HL-60 (cell line): ENCODE measurements at regions not wholly inside any gene's neighbourhood (a gene's known extent, or its start where the extent isn't known, plus 50 kb on each side); places are given as distances from the start of the nearest gene placed in this dataset.
A peak's percentile ranks its signal among the peaks of the same experiment; 100 is the strongest.

Experiments used
- DNase-seq, 2 experiments: peaks; one replicate each; pipeline ENCODE4 v3.0.0-alpha.2; 2010 to 2020; ENCODE audit warnings: low read depth in 1 of 2, low spot score in 1 of 2
- H3K27ac ChIP-seq: fragments of 250-450 bp; sonication (Bioruptor Pico); replicated peaks from 2 replicates; pipeline ENCODE4 v1.5.1; 2020; ENCODE audit warnings: mild to moderate bottlenecking, moderate library complexity
- H3K27me3 ChIP-seq: fragments of 250-450 bp; sonication (Bioruptor Pico); 2 replicates; pipeline ENCODE4 v1.5.1; 2021; ENCODE audit warnings: mild to moderate bottlenecking, moderate library complexity; ENCODE audit not compliant: insufficient read depth, poor library complexity, severe bottlenecking
- H3K4me3 ChIP-seq: replicated peaks from 2 replicates; pipeline ENCODE4 v1.5.1; 2011; ENCODE audit warnings: mild to moderate bottlenecking, control low read depth, low read length; ENCODE audit not compliant: insufficient read depth
- GABPA ChIP-seq: IDR thresholded peaks from 2 replicates; pipeline ENCODE4 v1.6.1; 2012; ENCODE audit warnings: low read depth
- POLR2AphosphoS5 ChIP-seq: IDR thresholded peaks from 2 replicates; pipeline ENCODE4 v1.6.1; 2012; ENCODE audit warnings: low read depth
- SPI1 ChIP-seq: IDR thresholded peaks from 2 replicates; pipeline ENCODE4 v1.6.1; 2012; ENCODE audit warnings: low read depth, mild to moderate bottlenecking, borderline replicate concordance
- TF ChIP-seq, protein P1 (sequence below): IDR thresholded peaks from 2 replicates; pipeline ENCODE4 v1.6.1; 2012; ENCODE audit warnings: low read depth; ENCODE audit not compliant: insufficient replicate concordance
- TF ChIP-seq, protein P2 (sequence below): IDR thresholded peaks from one replicate; pipeline ENCODE4 v1.5.1; 2011; ENCODE audit warnings: low read length, control low read depth, inconsistent platforms; ENCODE audit not compliant: insufficient read depth

DNA sequence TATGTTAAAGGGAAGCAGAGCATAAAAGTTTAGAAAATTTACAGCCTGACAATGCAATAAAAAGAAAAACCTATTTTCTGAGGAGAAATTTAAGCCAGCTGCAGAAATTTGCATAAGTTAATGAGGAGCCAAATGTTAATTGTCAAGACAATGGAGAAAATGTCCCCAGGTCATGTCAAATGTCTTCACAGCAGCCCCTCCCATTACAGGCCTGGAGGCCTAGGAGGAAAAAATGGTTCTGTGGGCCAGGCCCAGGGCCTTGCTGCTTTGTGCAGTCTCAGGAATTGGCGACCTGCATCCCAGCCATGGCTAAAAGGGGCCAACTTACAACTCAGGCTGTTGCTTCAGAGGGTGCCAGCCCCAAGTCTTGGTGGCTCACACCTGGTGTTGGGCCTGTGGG, 275.4 kb upstream of the RPS6KA3 start:
- Histone ChIP-seq H3K27me3 (no peaks in the 10 kb centered on the region), H3K4me3 (no peak overlapping the region), H3K27ac (no peak overlapping the region)
- TF ChIP-seq POLR2AphosphoS5: no peak
- DNase-seq: no peak

DNA sequence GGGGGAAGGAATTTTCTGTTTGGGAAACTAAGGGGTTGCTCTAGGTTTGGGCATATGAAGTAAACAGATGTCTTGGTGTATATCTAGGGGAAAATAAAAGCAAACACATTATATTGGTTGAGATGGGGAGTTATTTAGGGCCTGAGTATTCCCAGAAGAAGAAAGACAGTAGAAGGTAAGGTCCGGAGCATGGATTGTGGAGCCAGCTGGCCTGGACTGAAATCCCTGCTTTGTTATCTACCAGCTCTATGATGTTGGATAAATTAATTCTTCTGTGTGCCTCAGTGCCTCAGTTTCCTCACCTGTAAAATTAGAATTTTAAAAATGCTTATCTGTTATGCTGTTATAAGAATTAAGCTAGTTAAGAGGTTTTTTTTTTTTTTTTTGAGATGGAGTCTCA, 272.3 kb upstream of the RPS6KA3 start:
- Histone ChIP-seq H3K27ac (no peak overlapping the region), H3K4me3 (no peak overlapping the region), H3K27me3 (no peaks in the 10 kb centered on the region)
- TF ChIP-seq, protein P1, sequence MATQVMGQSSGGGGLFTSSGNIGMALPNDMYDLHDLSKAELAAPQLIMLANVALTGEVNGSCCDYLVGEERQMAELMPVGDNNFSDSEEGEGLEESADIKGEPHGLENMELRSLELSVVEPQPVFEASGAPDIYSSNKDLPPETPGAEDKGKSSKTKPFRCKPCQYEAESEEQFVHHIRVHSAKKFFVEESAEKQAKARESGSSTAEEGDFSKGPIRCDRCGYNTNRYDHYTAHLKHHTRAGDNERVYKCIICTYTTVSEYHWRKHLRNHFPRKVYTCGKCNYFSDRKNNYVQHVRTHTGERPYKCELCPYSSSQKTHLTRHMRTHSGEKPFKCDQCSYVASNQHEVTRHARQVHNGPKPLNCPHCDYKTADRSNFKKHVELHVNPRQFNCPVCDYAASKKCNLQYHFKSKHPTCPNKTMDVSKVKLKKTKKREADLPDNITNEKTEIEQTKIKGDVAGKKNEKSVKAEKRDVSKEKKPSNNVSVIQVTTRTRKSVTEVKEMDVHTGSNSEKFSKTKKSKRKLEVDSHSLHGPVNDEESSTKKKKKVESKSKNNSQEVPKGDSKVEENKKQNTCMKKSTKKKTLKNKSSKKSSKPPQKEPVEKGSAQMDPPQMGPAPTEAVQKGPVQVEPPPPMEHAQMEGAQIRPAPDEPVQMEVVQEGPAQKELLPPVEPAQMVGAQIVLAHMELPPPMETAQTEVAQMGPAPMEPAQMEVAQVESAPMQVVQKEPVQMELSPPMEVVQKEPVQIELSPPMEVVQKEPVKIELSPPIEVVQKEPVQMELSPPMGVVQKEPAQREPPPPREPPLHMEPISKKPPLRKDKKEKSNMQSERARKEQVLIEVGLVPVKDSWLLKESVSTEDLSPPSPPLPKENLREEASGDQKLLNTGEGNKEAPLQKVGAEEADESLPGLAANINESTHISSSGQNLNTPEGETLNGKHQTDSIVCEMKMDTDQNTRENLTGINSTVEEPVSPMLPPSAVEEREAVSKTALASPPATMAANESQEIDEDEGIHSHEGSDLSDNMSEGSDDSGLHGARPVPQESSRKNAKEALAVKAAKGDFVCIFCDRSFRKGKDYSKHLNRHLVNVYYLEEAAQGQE: no peak
- TF ChIP-seq POLR2AphosphoS5: no peak
- TF ChIP-seq, protein P2, sequence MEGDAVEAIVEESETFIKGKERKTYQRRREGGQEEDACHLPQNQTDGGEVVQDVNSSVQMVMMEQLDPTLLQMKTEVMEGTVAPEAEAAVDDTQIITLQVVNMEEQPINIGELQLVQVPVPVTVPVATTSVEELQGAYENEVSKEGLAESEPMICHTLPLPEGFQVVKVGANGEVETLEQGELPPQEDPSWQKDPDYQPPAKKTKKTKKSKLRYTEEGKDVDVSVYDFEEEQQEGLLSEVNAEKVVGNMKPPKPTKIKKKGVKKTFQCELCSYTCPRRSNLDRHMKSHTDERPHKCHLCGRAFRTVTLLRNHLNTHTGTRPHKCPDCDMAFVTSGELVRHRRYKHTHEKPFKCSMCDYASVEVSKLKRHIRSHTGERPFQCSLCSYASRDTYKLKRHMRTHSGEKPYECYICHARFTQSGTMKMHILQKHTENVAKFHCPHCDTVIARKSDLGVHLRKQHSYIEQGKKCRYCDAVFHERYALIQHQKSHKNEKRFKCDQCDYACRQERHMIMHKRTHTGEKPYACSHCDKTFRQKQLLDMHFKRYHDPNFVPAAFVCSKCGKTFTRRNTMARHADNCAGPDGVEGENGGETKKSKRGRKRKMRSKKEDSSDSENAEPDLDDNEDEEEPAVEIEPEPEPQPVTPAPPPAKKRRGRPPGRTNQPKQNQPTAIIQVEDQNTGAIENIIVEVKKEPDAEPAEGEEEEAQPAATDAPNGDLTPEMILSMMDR: no peak
- TF ChIP-seq GABPA: no peak
- no peak for TF ChIP-seq SPI1
- DNase-seq: no peak

DNA sequence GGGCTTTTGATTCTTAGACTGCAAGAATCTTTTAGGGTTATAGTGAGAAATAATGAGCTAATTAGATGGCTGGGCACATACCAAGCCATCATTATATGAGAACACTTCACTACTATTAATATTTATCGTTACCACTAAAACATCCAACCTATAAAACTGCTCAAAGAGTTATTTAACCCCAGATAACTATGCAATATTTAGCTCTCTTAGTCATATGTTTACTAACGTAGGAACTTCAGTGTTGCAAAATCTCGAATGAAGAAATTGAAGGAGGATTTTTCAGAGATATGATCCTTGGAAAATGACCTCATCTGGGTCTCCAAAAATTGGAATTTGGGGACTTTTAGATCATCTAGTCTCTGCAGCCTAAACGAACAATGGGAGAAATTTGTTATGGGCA, 265.0 kb upstream of the RPS6KA3 start:
- DNase-seq: no peak
- H3K27ac ChIP-seq: no peak overlapping the region
- no peaks in the 10 kb centered on the region for H3K27me3 ChIP-seq
- H3K4me3 ChIP-seq: no peak overlapping the region
- TF ChIP-seq SPI1 (no peak), GABPA (no peak), POLR2AphosphoS5 (no peak)
- TF ChIP-seq, protein P2: no peak
- TF ChIP-seq, protein P1: no peak

DNA sequence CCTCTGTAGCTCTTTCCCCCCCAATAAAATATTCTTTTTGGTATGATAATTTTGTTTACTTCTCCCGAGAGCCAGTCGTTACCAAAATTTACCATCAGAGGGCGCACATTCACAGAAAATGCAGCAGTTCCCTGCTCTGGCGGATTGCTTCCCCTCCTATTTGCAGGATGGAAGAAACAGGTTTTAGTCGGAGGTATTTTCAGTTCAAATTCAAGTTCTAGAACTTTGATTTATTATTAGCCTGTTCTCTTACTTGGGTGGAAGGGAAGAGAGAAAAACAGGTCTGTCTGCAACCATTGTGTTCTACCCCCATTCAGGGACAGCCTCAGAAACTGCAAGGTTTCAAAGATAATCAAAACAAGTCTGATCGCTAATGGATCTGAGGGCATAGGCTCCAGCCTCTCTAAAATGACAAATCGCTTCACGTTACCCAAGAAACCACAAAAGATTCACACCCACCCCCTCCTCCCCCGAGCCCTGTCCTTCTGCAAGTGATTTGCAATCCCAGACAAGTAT, 263.8 kb upstream of the RPS6KA3 start:
- no peak overlapping the region for H3K4me3 ChIP-seq
- TF ChIP-seq, protein P2: no peak
- DNase-seq: peak in 1 of 2 experiments; percentile 56
- no peak overlapping the region for H3K27ac ChIP-seq
- no peaks in the 10 kb centered on the region for H3K27me3 ChIP-seq
